GM23248 (cell line): ENCODE measurements at regions not wholly inside any gene's neighbourhood (a gene's known extent, or its start where the extent isn't known, plus 50 kb on each side); places are given as distances from the start of the nearest gene placed in this dataset.
"Not testable (repeated sequence)": the region's sequence is repeated elsewhere in the genome, so short reads cannot be mapped to it uniquely, and the experiment has no call there.

Source experiments
- DNase-seq: peaks from one replicate; pipeline ENCODE4 v3.0.0-alpha.2; 2015
- H2AFZ ChIP-seq: fragments of 200-600 bp; sonication (generic); 2 replicates; pipeline ENCODE4 v1.6.1; 2016; ENCODE audit warnings: antibody characterized with exemption
- H3F3A ChIP-seq: fragments of 200-600 bp; sonication (generic); 2 replicates; pipeline ENCODE4 v1.6.1; 2016; ENCODE audit warnings: mild to moderate bottlenecking, antibody characterized with exemption, mixed run types; ENCODE audit not compliant: insufficient read depth
- H3K27ac ChIP-seq: fragments of 200-600 bp; sonication (generic); 2 replicates; pipeline ENCODE4 v1.5.1; 2016; ENCODE audit warnings: mild to moderate bottlenecking
- H3K27me3 ChIP-seq: fragments of 200-600 bp; sonication (generic); replicated peaks from 2 replicates; pipeline ENCODE4 v1.6.1; 2016; ENCODE audit warnings: mild to moderate bottlenecking; ENCODE audit not compliant: insufficient read depth
- H3K36me3 ChIP-seq: fragments of 200-600 bp; sonication (generic); 2 replicates; pipeline ENCODE4 v1.6.1; 2016; ENCODE audit warnings: low read depth, mild to moderate bottlenecking
- H3K4me1 ChIP-seq: fragments of 200-600 bp; sonication (generic); 2 replicates; pipeline ENCODE4 v1.6.1; 2016; ENCODE audit warnings: mild to moderate bottlenecking; ENCODE audit not compliant: insufficient read depth
- H3K4me2 ChIP-seq: fragments of 200-600 bp; sonication (generic); one replicate; pipeline ENCODE4 v1.6.1; 2016; ENCODE audit warnings: mild to moderate bottlenecking; ENCODE audit not compliant: unreplicated experiment
- H3K4me3 ChIP-seq: fragments of 200-600 bp; sonication (generic); 2 replicates; pipeline ENCODE4 v1.5.1; 2016; ENCODE audit warnings: mild to moderate bottlenecking
- H3K79me2 ChIP-seq: fragments of 200-600 bp; sonication (generic); 2 replicates; pipeline ENCODE4 v1.6.1; 2016; ENCODE audit warnings: mild to moderate bottlenecking; ENCODE audit not compliant: insufficient read depth
- H3K9ac ChIP-seq: fragments of 200-600 bp; sonication (generic); 2 replicates; pipeline ENCODE4 v1.6.1; 2016; ENCODE audit warnings: mild to moderate bottlenecking
- H3K9me2 ChIP-seq: fragments of 200-600 bp; sonication (generic); 2 replicates; pipeline ENCODE4 v1.6.1; 2016; ENCODE audit warnings: mixed run types, mild to moderate bottlenecking, moderate library complexity; ENCODE audit not compliant: insufficient read depth
- H3K9me3 ChIP-seq: fragments of 200-600 bp; sonication (generic); one replicate; pipeline ENCODE4 v1.6.1; 2017; ENCODE audit warnings: low read depth
- H4K20me1 ChIP-seq: fragments of 200-600 bp; sonication (generic); 2 replicates; pipeline ENCODE4 v1.6.0; 2016; ENCODE audit not compliant: insufficient read depth
- EZH2 ChIP-seq: fragments of 200-600 bp; sonication (generic); IDR thresholded peaks from 2 replicates; pipeline ENCODE4 v1.6.1; 2018; ENCODE audit warnings: antibody characterized with exemption, mild to moderate bottlenecking; ENCODE audit not compliant: insufficient read depth, poor library complexity, severe bottlenecking
- EZH2phosphoT487 ChIP-seq: fragments of 200-600 bp; sonication (generic); IDR thresholded peaks from 2 replicates; pipeline ENCODE4 v1.6.1; 2018; ENCODE audit warnings: antibody characterized with exemption, moderate library complexity, mild to moderate bottlenecking, low read depth; ENCODE audit not compliant: insufficient read depth
- WGBS, 2 experiments: methylation state at CpG; one replicate each; pipeline ENCODE4 v1.1.6; 2015 to 2017; ENCODE audit warnings: low lambda C conversion rate in 2 of 2, low coverage in 1 of 2; ENCODE audit errors: missing lambda C conversion rate in 2 of 2; 5-methylcytosine and 5-hydroxymethylcytosine counted together
- in situ Hi-C: fragments of 300-500 bp; cut with MboI; formaldehyde crosslinking; loops from 2 replicates; pipeline ENCODE4 v1.15.0; 2020

GRCh38 chr2:145798419-145798818 lies 1278.5 kb upstream of the ZEB2 start:
- no peak overlapping the region for H3K27ac ChIP-seq
- H3F3A ChIP-seq = no peaks in the 10 kb centered on the region
- TF ChIP-seq EZH2 (no peak), EZH2phosphoT487 (no peak)
- H3K4me3 ChIP-seq = no peak overlapping the region
- in situ Hi-C loops = no loop called here
- H3K4me1 ChIP-seq = no peaks in the 10 kb centered on the region
- no peaks in the 10 kb centered on the region for H3K27me3 ChIP-seq
- H3K4me2 ChIP-seq = no peak overlapping the region
- H2AFZ ChIP-seq = no peak overlapping the region
- no peak overlapping the region for H3K9ac ChIP-seq
- H4K20me1 ChIP-seq = no peaks in the 10 kb centered on the region
- H3K9me2 ChIP-seq = no peaks in the 10 kb centered on the region
- no peaks in the 10 kb centered on the region for H3K9me3 ChIP-seq
- WGBS, 2 experiments = 90 to 92% methylated on average over 1 of the region's 1 CpG
- DNase-seq = no peak
- no peaks in the 10 kb centered on the region for H3K36me3 ChIP-seq
- H3K79me2 ChIP-seq = no peaks in the 10 kb centered on the region

- Histone ChIP-seq H3K9me2 (no peaks in the 10 kb centered on the region), H3K9ac (no peak overlapping the region), H3K27ac (no peak overlapping the region), H3K4me2 (no peak overlapping the region), H3K4me3 (no peak overlapping the region), H3F3A (no peaks in the 10 kb centered on the region), H3K9me3 (no peaks in the 10 kb centered on the region), H3K79me2 (no peaks in the 10 kb centered on the region), H4K20me1 (no peaks in the 10 kb centered on the region), H3K27me3 (no peaks in the 10 kb centered on the region), H3K36me3 (no peaks in the 10 kb centered on the region), H3K4me1 (no peaks in the 10 kb centered on the region), H2AFZ (no peak overlapping the region)
- TF ChIP-seq EZH2phosphoT487 (no peak), EZH2 (no peak)
- in situ Hi-C loops = no loop called here
- DNase-seq = no peak
- WGBS, 2 experiments = 92 to 96% methylated on average over 4 of the region's 4 CpGs
These were observed 1277.8 kb upstream of the ZEB2 start for GRCh38 chr2:145797692-145798091.

- Histone ChIP-seq H3K27ac (no peak overlapping the region), H3K36me3 (no peaks in the 10 kb centered on the region), H2AFZ (no peak overlapping the region), H3K4me3 (no peak overlapping the region), H3K9ac (no peak overlapping the region), H3K79me2 (no peaks in the 10 kb centered on the region), H3K4me2 (no peak overlapping the region), H3K27me3 (no peaks in the 10 kb centered on the region), H3K9me2 (no peaks in the 10 kb centered on the region), H3F3A (no peaks in the 10 kb centered on the region), H3K9me3 (no peaks in the 10 kb centered on the region), H3K4me1 (no peaks in the 10 kb centered on the region), H4K20me1 (no peaks in the 10 kb centered on the region)
- no peak for DNase-seq
- in situ Hi-C loops = no loop called here
- WGBS, 2 experiments = 32 to 39% methylated on average over 3 of the region's 3 CpGs
- TF ChIP-seq EZH2 = no peak
- TF ChIP-seq EZH2phosphoT487 = no peak
These were observed 1272.8 kb upstream of the ZEB2 start for GRCh38 chr2:145792745-145793144.

- Histone ChIP-seq H3K4me2 (no peak overlapping the region), H3F3A (no peaks in the 10 kb centered on the region), H3K9ac (no peak overlapping the region), H3K9me3 (no peaks in the 10 kb centered on the region), H3K4me1 (no peaks in the 10 kb centered on the region), H3K36me3 (no peaks in the 10 kb centered on the region), H3K4me3 (no peak overlapping the region), H3K79me2 (no peaks in the 10 kb centered on the region), H3K9me2 (no peaks in the 10 kb centered on the region), H4K20me1 (no peaks in the 10 kb centered on the region), H3K27ac (no peak overlapping the region), H3K27me3 (no peaks in the 10 kb centered on the region), H2AFZ (no peak overlapping the region)
- 81 to 89% methylated on average over 3 of the region's 3 CpGs for WGBS, 2 experiments
- in situ Hi-C loops = no loop called here
- no peak for TF ChIP-seq EZH2phosphoT487
- no peak for DNase-seq
These were observed 1269.7 kb upstream of the ZEB2 start for GRCh38 chr2:145789636-145790035.

- H3K36me3 ChIP-seq, H3K79me2 ChIP-seq, H3K9ac ChIP-seq, H3F3A ChIP-seq, H4K20me1 ChIP-seq, H3K4me2 ChIP-seq, H3K4me1 ChIP-seq, H3K9me3 ChIP-seq, H3K4me3 ChIP-seq, H3K27ac ChIP-seq, H3K9me2 ChIP-seq, H2AFZ ChIP-seq, DNase-seq, in situ Hi-C loops, H3K27me3 ChIP-seq: not testable (repeated sequence)
- WGBS, 2 experiments = 66 to 75% methylated on average over 6 of the region's 6 CpGs
These were observed 1267.9 kb upstream of the ZEB2 start for GRCh38 chr2:145787597-145788361.

GRCh38 chr2:145782607-145783006 lies 1262.7 kb upstream of the ZEB2 start:
- H3K4me3 ChIP-seq, in situ Hi-C loops, H3K9me3 ChIP-seq, H3K79me2 ChIP-seq, H3K9ac ChIP-seq, H3K27ac ChIP-seq, H4K20me1 ChIP-seq, H3K4me2 ChIP-seq, H3F3A ChIP-seq, H3K36me3 ChIP-seq, H3K27me3 ChIP-seq, DNase-seq, H3K4me1 ChIP-seq, H2AFZ ChIP-seq, H3K9me2 ChIP-seq: not testable (repeated sequence)
- WGBS, 2 experiments = 63 to 73% methylated on average over 4 to 5 of the region's 5 CpGs
